GM23338 (cell line): ENCODE measurements at regions not wholly inside any gene's neighbourhood (a gene's known extent, or its start where the extent isn't known, plus 50 kb on each side); places are given as distances from the start of the nearest gene placed in this dataset.

ENCODE experiments used
- ATAC-seq: fragments of 200-7000 bp; cut with Tn5 transposase; 3 replicates; pipeline ENCODE4 v1.9.1; 2020
- DNase-seq: peaks from one replicate; pipeline ENCODE4 v3.0.0-alpha.2; 2015; ENCODE audit warnings: low spot score
- H2AFZ ChIP-seq: fragments of 200-600 bp; sonication (generic); 2 replicates; pipeline ENCODE4 v1.8.0; 2016; ENCODE audit warnings: antibody characterized with exemption, mild to moderate bottlenecking, moderate library complexity
- H3F3A ChIP-seq: fragments of 200-600 bp; sonication (generic); replicated peaks from 2 replicates; pipeline ENCODE4 v1.8.0; 2017; ENCODE audit warnings: antibody characterized with exemption, mixed run types, low read depth
- H3K27ac ChIP-seq: fragments of 200-600 bp; sonication (generic); 2 replicates; pipeline ENCODE4 v1.6.1; 2016; ENCODE audit warnings: low read depth
- H3K27me3 ChIP-seq: fragments of 200-600 bp; sonication (generic); 2 replicates; pipeline ENCODE4 v1.8.0; 2016; ENCODE audit warnings: mild to moderate bottlenecking, mixed run types, moderate library complexity; ENCODE audit not compliant: insufficient read depth
- H3K36me3 ChIP-seq: fragments of 200-600 bp; sonication (generic); 2 replicates; pipeline ENCODE4 v1.8.0; 2016; ENCODE audit warnings: mild to moderate bottlenecking; ENCODE audit not compliant: insufficient read depth
- H3K4me1 ChIP-seq: fragments of 200-600 bp; sonication (generic); 2 replicates; pipeline ENCODE4 v1.8.0; 2016; ENCODE audit warnings: mild to moderate bottlenecking, moderate library complexity; ENCODE audit not compliant: insufficient read depth
- H3K4me2 ChIP-seq: fragments of 200-600 bp; sonication (generic); 2 replicates; pipeline ENCODE4 v1.7.1; 2017; ENCODE audit warnings: mixed run types
- H3K4me3 ChIP-seq: fragments of 200-600 bp; sonication (generic); 2 replicates; pipeline ENCODE4 v1.6.1; 2016; ENCODE audit warnings: mixed run types
- H3K79me2 ChIP-seq: fragments of 200-600 bp; sonication (generic); replicated peaks from 2 replicates; pipeline ENCODE4 v1.8.0; 2017; ENCODE audit warnings: mild to moderate bottlenecking; ENCODE audit not compliant: insufficient read depth
- H3K9me2 ChIP-seq: fragments of 200-600 bp; sonication (generic); 2 replicates; pipeline ENCODE4 v1.8.0; 2017; ENCODE audit not compliant: insufficient read depth
- H4K20me1 ChIP-seq: fragments of 200-600 bp; sonication (generic); replicated peaks from 2 replicates; pipeline ENCODE4 v1.8.0; 2017; ENCODE audit warnings: mild to moderate bottlenecking; ENCODE audit not compliant: insufficient read depth
- H3K27ac Mint-ChIP-seq: 2 replicates; pipeline ENCODE4 v1.8.0; 2020; ENCODE audit warnings: inconsistent platforms, mild to moderate bottlenecking, moderate library complexity, mixed read lengths
- H3K27me3 Mint-ChIP-seq: 3 replicates; pipeline ENCODE4 v1.8.0; 2022; ENCODE audit warnings: low read depth, mild to moderate bottlenecking, moderate library complexity, mixed read lengths, inconsistent platforms; ENCODE audit not compliant: insufficient read depth, poor library complexity
- H3K36me3 Mint-ChIP-seq: 3 replicates; pipeline ENCODE4 v1.8.0; 2021; ENCODE audit warnings: low read depth, mild to moderate bottlenecking, inconsistent platforms, moderate library complexity, mixed read lengths
- H3K4me1 Mint-ChIP-seq: 3 replicates; pipeline ENCODE4 v1.8.0; 2020; ENCODE audit warnings: mild to moderate bottlenecking, inconsistent platforms, mixed read lengths
- H3K4me3 Mint-ChIP-seq: 3 replicates; pipeline ENCODE4 v1.8.0; 2021; ENCODE audit warnings: moderate library complexity, mild to moderate bottlenecking, inconsistent platforms, mixed read lengths
- H3K9me3 Mint-ChIP-seq: 3 replicates; pipeline ENCODE4 v1.8.0; 2020; ENCODE audit warnings: moderate library complexity, mild to moderate bottlenecking, inconsistent platforms, mixed read lengths
- CREB1 ChIP-seq: fragments of 250-450 bp; sonication (Bioruptor Pico); IDR thresholded peaks from 2 replicates; pipeline ENCODE4 v1.5.0; 2020; ENCODE audit warnings: low read depth, mild to moderate bottlenecking, moderate library complexity
- CTCF ChIP-seq, 2 experiments: fragments of 200-600 bp in 1 of 2; sonication (generic) in 1 of 2; conservative IDR thresholded peaks; 2 replicates each; pipeline versions ENCODE4 v1.5.1 to v1.6.1; 2016 to 2017; ENCODE audit warnings: antibody characterized with exemption in 2 of 2, low read depth in 2 of 2, mild to moderate bottlenecking in 2 of 2, moderate library complexity in 1 of 2
- EZH2 ChIP-seq: fragments of 200-600 bp; sonication (generic); IDR thresholded peaks from one replicate; pipeline ENCODE4 v1.8.0; 2017; ENCODE audit warnings: antibody characterized with exemption, mild to moderate bottlenecking, low read depth; ENCODE audit not compliant: unreplicated experiment
- EZH2phosphoT487 ChIP-seq: fragments of 200-600 bp; sonication (generic); IDR thresholded peaks from one replicate; pipeline ENCODE4 v1.8.1; 2018; ENCODE audit warnings: antibody characterized with exemption; ENCODE audit not compliant: unreplicated experiment
- JUNB ChIP-seq: IDR thresholded peaks from one replicate; pipeline ENCODE4 v1.6.1; 2016; ENCODE audit warnings: antibody characterized with exemption; ENCODE audit not compliant: unreplicated experiment
- NANOG ChIP-seq: IDR thresholded peaks from 2 replicates; pipeline ENCODE4 v1.6.1; 2016; ENCODE audit warnings: antibody characterized with exemption, borderline replicate concordance
- POLR2AphosphoS5 ChIP-seq: IDR thresholded peaks from 2 replicates; pipeline ENCODE4 v1.6.1; 2016; ENCODE audit warnings: antibody characterized with exemption, low read depth
- REST ChIP-seq: IDR thresholded peaks from one replicate; pipeline ENCODE4 v1.6.1; 2018; ENCODE audit warnings: antibody characterized with exemption; ENCODE audit not compliant: unreplicated experiment
- STAT1 ChIP-seq: IDR thresholded peaks from one replicate; pipeline ENCODE4 v1.6.1; 2016; ENCODE audit warnings: antibody characterized with exemption; ENCODE audit not compliant: unreplicated experiment
- ZNF114 ChIP-seq: fragments of 250-450 bp; sonication (Bioruptor Pico); IDR thresholded peaks from 2 replicates; pipeline ENCODE4 v1.5.0; 2020; ENCODE audit warnings: mild to moderate bottlenecking, moderate library complexity
- ZNF331 ChIP-seq: fragments of 250-450 bp; sonication (Bioruptor Pico); IDR thresholded peaks from 2 replicates; pipeline ENCODE4 v1.5.0; 2020; ENCODE audit warnings: low read depth, mild to moderate bottlenecking, moderate library complexity
- ZNF462 ChIP-seq: fragments of 250-450 bp; sonication (Bioruptor Pico); IDR thresholded peaks from 2 replicates; pipeline ENCODE4 v1.5.0; 2020; ENCODE audit warnings: mild to moderate bottlenecking, moderate library complexity

GRCh38 chrX:26050099-26050498 lies 88.0 kb upstream of the MAGEB18 start:
- TF ChIP-seq STAT1: no peak
- no peak for TF ChIP-seq EZH2
- no peak for TF ChIP-seq EZH2phosphoT487
- TF ChIP-seq NANOG: no peak
- no peak for DNase-seq
- Histone ChIP-seq H3F3A (no peaks in the 10 kb centered on the region), H3K9me2 (no peaks in the 10 kb centered on the region), H3K4me3 (no peak overlapping the region), H3K4me1 (no peaks in the 10 kb centered on the region), H3K79me2 (no peaks in the 10 kb centered on the region), H3K27ac (no peak overlapping the region), H2AFZ (no peak overlapping the region), H3K36me3 (no peaks in the 10 kb centered on the region), H3K27me3 (no peaks in the 10 kb centered on the region), H3K4me2 (no peak overlapping the region), H4K20me1 (no peaks in the 10 kb centered on the region)
- H3K4me3 Mint-ChIP-seq: no peak overlapping the region
- no peak overlapping the region for H3K27ac Mint-ChIP-seq
- no peaks in the 10 kb centered on the region for H3K4me1 Mint-ChIP-seq
- no peaks in the 10 kb centered on the region for H3K36me3 Mint-ChIP-seq
- ATAC-seq: no peak
- no peaks in the 10 kb centered on the region for H3K27me3 Mint-ChIP-seq
- no peaks in the 10 kb centered on the region; the same call in 2 of the 3 replicates for H3K9me3 Mint-ChIP-seq

- H3K27ac ChIP-seq: no peak overlapping the region
- TF ChIP-seq REST (no peak), EZH2 (no peak), ZNF114 (no peak), CREB1 (CRISPR knock-in tag) (no peak), ZNF331 (no peak), STAT1 (no peak), POLR2AphosphoS5 (no peak), ZNF462 (CRISPR knock-in tag) (no peak), JUNB (no peak), EZH2phosphoT487 (no peak), CTCF (conservative IDR thresholded peaks at IDR 0.05; ENCODE audit: low read depth in 2 of 2) (no peak), NANOG (no peak)
These were observed 67.3 kb upstream of the MAGEB18 start for GRCh38 chrX:26070882-26071281.

More at GRCh38 chrX:26070882-26071281, 67.3 kb upstream of the MAGEB18 start:
- Mint-ChIP-seq H3K36me3 (no peaks in the 10 kb centered on the region), H3K27ac (no peak overlapping the region), H3K4me3 (no peak overlapping the region), H3K27me3 (peaks cover 4% of the 10 kb centered on the region), H3K4me1 (no peaks in the 10 kb centered on the region), H3K9me3 (0 out of 3 replicates have a peak, but pooled peaks cover 3% of the 10 kb centered on the region)
- H3K9me2 ChIP-seq: no peaks in the 10 kb centered on the region
- H3K79me2 ChIP-seq: no peaks in the 10 kb centered on the region
- no peaks in the 10 kb centered on the region for H3K27me3 ChIP-seq
- no peak overlapping the region for H3K4me3 ChIP-seq
- no peak for DNase-seq
- no peak for ATAC-seq
- H4K20me1 ChIP-seq: no peaks in the 10 kb centered on the region
- H3K4me2 ChIP-seq: no peak overlapping the region
- no peaks in the 10 kb centered on the region for H3K36me3 ChIP-seq
- H2AFZ ChIP-seq: no peak overlapping the region
- no peaks in the 10 kb centered on the region for H3K4me1 ChIP-seq
- H3F3A ChIP-seq: no peaks in the 10 kb centered on the region
